HG02642 (cell line): ENCODE measurements at regions not wholly inside any gene's neighbourhood (a gene's known extent, or its start where the extent isn't known, plus 50 kb on each side); places are given as distances from the start of the nearest gene placed in this dataset.
A peak's percentile ranks its signal among the peaks of the same experiment; 100 is the strongest.

Experiments used
- ATAC-seq: cut with Tn5 transposase; IDR thresholded peaks from one replicate; pipeline ENCODE4 v1.9.1; 2021; ENCODE audit warnings: mild to moderate bottlenecking; ENCODE audit not compliant: unreplicated experiment, poor library complexity

DNA sequence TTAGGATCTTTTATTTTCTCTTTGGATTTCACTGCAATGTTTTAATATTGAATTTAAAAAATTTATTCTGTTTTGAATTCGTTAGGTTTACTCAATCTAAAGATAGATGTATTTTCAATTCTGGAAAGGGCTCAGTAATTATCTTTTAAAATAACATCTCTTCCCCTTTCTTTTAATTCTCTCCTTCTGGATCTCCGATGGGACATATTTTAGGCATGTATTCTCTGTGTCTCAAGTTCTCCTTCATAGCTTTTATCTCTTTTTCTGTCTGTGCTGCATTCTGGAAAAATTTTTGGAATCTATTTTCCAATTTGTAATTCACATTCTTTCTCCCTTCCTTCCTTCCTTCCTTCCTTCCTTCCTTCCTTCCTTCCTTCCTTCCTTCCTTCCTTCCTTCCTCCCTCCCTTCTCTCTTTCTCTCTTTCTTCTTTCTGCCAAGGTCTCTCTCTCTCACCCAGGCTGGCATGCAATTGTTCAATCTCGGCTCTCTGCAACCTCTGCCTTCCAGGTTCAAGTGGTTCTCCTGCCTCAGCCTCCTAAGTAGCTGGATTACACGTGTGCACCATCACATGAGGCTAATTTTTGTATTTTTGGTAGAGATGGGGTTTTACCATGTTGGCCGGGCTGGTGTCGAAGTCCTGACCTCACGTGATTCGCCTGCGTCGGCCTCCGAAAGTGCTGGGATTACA is 98.5 kb upstream of the CTTNBP2 start:
- ATAC-seq: no peak

DNA sequence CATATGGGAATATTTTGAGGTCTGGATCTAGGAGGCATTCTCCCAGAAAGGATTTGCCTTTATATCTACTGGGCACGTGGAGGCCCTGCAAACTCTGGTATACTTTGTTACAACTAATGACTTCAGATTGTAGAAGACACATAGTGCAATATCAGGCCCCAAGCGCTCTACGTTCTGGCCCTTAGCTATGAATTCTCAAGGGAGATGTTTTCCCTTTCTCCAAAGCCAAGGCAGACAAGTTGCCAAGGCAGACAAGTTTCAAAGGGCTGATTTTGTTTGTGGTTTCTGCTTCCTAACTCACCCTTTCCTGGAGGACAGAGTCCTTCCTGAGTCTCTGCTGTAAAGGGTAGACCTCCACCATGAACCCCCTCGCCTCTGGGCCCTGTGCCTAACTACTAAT is 99.4 kb upstream of the CTTNBP2 start:
- no peak for ATAC-seq

DNA sequence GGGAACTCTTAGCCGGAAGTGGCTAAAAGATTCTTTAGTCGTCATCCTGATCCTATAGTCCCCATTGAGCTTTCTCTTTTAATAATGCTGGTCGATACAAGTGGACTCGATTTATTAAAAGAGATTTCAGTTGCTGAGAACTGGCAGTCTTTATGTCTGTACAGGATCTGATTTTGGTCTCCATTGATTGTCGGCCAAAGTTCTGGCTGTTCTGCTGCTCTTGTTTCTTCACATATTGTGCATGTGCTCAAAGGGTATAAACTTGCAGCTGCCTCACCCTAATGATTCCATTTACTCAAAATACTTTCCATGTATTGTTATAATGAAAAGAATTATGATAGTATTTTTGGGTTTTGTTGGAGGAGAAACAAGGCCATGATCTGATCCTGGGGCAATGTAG is 100.7 kb upstream of the CTTNBP2 start:
- no peak for ATAC-seq

DNA sequence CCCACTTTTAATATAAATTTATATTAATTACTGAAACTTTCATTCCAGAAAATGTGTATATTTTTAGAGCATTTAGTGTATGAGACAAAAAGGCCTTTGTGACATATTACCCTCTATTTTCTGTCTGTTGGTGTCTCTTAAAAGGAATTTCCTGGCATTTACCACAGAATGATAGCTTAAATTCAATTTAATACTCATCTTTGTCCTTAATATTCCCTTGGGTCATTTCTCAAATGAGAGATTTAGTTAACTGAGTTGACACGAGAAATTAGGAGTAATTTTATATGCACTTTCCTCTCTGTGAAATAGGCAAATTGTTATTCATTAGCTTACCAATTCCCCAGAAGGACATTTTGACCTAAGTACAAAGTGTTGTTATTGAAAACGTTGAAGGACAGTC is 101.7 kb upstream of the CTTNBP2 start:
- no peak for ATAC-seq

DNA sequence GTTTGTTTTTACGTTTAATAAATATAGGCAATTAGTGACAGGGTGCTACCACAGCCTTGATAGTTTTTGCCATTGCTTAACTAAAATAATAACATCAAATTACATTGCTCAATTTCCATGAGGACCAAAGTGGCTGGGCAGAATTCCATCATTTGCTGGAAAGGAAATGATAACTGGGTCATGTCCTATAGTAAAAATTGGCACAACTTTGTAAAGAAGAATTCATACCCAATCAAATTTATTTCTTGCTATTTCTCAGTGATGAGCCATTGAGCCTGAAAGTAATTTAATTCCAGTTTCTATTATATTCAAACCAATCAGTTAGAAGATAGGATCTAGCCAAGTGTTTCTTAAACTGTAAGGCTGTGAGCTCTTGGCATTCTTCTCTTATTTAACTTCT is 102.2 kb upstream of the CTTNBP2 start:
- ATAC-seq: no peak

DNA sequence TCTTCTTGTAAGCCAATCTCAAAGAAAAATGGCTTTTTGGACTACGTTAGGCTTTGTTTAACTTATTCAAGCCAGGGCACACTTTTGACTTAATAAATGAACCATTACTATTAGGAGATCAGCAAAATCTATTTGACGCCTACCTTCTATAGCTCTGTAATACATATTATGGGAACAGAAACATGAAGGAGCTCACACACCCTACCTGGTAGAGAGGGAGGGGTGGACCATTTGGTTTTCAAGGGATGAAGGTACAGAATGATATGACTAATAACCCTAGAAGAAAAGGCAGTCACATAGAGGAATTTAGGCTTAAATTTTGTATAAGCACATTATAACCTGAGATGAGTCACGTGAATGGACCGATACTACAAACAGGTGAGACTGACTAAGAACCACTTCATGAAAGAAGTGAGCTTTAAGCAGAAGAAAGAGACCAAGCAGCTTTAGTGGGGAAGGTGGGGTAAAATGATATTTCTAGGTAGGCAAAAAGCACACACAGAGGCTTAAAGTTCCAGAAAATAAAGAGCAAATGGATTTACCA is 106.8 kb upstream of the CTTNBP2 start:
- no peak for ATAC-seq

DNA sequence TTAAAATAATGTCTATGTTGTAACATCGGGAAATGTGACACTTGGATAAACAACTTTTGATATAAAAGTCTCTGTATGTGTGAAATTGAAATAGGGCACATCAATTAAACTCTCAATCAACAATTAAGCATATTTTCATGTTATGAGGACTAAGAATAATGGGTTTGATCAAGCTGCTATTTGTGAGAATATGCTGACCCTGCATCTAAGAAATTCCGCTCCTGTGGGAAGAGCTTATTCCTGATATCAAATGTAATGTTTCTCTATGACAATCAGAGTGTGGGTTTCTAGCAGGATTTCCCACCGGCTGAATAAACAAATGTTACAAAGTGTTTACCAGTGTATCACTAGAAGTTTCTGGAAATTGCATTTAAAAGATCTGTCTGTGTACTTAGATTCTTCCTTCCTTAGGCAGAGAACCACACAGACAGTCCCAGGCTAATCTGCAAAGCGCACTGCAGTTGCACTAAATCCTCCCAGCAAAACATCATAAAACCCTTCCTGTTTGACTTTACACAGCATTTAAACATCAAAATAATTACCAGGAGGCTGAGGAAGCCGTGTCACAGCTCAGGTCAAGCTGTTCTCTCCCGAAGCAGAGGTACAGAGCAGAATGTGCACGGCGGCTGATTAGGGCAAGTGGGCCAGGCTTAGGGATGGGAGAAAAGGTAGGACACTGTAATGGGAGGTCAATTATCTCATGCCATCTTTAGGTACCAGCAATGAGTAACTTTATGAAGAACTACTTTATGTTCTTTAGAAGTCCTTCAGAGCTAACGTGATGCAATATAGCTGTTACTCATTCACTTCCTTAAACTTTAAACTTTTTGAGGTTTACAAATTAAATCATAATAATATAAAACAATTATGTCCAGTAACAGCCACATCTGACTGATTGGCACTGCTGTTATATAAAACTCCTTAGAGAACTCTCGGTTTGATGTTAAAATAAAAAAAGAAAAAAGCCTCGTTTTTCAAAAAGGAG is 109.1 kb upstream of the CTTNBP2 start:
- no peak for ATAC-seq

DNA sequence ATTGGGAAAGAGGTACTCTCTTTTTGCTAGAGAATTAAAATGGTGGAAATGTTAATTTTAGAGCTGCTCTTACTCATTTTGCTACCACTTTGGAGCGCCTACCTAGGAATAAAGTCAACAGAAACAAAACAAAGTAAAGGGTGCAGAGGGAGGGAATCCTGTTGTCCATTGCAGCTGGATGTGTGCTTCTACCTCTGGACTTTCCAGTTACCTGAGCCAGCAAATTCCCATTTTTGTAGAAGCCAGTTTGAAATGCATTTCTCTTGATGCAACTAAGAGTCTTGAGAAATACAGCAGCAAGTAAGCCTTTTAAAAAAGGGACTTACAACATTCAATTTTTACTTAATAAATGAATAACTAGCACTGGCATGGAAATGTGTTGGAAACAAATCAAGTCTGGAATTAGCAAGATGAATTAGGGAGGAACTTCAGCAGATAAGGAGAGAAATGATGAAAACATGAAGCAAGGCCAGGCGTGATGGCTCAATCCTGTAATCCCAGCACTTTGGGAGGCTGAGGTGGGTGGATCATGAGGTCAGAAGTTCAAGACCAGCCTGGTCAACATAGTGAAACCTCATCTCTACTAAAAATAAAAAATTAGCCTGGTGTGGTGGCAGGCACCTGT is 113.5 kb upstream of the CTTNBP2 start:
- ATAC-seq: no peak

DNA sequence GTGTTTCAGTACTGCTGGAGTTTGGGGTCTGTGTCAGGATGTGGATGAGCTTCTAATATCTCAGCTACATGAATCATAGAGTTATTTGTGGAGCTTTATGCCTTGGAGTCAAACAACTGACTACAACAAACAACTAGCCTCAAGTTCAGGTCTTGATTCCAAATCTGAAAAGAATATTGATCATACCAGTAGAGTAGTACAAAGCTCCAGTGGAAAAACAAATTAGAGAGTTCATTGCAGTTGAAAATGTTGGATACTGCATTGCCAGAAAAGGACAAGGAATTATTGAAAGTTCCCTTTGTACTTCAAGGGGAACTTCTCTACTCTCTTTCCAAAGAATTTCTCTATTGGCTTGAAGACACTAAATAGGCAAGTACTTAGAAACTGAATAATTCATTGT is 117.6 kb upstream of the CTTNBP2 start:
- ATAC-seq: no peak

DNA sequence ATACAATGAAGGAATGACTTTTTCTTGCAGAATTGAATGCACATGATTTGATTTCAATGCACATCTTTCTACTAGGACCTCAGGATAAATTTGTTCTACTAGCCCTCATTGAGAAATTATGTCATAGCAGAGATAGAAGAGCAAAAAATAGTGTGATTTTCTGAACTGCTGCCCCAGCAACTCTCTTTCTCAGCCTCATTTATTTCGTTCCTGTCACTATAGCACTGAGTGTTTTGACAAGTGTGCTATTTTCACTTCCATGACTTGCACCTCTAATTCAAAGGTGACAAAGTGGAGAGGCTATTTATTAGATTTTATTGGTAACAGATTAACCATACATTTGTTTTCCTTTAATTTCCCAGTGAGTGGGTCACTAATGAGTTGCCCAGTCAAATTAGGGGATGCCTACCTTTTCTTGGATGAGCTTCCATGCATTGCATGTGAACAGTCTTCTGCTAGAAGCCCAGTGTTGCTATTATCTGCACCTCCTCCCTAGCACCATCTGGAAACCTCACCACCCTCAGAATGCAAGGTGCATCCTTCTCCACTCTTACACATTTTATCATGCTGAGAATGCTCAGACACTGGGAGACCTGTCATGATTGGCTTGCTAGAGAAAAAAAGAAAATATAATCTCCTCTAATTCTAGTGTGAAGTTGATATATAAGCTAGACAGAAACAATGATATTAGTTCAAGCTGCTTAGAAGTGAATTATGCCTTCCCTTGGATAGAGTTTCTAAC is 119.6 kb upstream of the CTTNBP2 start:
- no peak for ATAC-seq

DNA sequence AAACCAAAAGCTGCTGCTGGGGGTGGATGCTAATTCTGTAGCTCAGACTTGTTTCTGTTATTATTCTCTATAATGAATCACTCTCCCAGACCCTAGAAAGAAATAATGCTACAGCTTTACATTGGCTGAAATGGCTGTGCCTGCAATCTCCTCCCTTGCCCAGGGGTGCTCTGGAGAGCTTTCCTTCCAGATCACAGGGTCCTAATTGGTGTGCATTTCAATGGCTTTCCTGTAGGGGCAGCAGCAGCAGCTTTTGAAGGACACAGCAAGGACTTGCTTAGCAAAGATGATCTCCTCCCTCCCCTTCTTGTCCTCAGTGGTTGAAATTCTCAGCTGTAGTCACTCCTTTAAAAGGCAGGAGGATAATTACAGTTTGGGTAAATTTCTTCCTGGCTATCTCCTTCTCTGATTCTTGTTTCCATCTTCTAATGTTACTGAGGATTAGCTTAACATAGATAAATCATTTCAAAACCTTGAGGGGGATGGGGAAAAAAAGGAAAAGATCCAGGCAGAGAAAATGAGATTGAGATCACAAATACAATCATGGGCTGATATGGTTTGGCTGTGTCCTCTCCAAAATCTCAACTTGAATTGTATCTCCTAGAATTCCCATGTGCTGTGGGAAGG is 120.2 kb upstream of the CTTNBP2 start:
- ATAC-seq: peak; percentile 97

DNA sequence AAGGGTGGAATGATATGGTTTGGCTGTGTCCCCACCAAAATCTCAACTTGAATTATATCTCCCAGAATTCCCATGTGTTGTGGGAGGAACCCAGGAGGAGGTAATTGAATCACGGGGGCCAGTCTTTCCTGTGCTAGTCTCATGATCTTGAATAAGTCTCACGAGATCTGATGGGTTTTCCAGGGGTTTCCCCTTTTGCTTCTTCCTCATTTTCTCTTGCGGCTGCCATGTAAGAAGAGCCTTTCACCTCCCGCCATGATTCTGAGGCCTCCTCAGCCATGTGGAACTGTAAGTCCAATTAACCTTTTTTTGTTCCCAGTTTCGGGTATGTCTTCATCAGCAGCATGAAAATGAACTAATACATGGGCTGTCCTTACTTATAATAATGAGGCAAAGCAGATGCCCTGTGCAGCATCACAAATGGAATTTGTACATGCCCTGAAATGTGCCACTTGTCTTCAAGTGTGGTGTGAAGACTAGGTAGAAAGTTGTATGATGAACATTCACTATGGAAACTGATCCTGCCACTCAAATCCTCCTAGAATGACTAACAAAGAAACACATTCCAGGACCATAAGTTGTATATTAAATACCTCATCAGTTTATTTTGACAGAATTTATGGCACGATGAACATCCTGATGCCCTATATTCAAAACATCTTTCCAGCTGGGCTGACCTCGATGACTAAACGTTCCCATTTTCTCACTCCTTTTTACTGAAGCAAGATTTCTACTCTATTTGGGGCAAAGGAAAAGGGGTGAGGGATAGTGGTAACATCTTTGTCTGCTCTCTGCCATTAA is 122.8 kb upstream of the CTTNBP2 start:
- ATAC-seq: no peak

DNA sequence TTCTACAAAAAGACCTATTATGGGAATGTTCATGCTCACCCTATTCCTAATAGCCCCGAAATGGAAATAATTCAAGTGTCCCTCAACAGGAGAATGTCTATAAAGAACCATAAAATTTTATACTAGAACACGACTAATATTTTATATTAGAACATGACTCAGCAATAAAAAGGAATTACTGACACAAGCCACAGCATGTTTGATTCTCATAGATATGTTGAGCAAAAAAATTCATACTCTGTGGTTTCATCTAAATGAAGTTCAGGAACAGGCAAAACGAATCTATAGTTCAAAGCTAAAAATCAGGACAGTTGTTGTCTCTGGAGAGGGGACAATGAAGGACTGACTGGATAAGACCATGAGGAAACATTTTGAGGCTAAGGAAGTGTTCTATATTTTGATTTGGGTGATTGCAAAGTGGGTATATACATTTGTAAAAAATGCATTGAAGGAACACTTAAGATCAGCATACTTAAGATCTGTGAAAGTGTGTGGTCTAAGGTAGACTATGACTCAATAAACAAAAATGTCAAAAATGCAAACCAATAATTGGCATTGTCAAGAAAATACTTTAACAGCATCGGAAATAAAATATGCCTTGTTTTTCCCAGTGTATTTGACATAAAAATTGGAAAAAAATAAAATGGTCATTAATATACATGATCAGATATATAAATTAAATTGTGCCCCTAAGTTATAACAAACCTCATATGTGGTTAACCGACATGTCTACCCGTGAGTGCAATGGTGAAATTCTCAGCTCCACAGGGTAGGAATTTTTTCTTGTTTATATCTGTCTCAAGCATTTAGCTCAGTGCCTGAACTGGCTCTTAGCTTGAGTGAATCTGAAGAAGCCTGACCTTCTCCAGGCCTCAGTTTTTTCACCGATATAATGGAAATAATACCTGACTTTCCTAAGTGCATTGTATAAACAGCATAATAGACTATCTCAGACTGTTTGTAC is 124.9 kb upstream of the CTTNBP2 start:
- no peak for ATAC-seq

DNA sequence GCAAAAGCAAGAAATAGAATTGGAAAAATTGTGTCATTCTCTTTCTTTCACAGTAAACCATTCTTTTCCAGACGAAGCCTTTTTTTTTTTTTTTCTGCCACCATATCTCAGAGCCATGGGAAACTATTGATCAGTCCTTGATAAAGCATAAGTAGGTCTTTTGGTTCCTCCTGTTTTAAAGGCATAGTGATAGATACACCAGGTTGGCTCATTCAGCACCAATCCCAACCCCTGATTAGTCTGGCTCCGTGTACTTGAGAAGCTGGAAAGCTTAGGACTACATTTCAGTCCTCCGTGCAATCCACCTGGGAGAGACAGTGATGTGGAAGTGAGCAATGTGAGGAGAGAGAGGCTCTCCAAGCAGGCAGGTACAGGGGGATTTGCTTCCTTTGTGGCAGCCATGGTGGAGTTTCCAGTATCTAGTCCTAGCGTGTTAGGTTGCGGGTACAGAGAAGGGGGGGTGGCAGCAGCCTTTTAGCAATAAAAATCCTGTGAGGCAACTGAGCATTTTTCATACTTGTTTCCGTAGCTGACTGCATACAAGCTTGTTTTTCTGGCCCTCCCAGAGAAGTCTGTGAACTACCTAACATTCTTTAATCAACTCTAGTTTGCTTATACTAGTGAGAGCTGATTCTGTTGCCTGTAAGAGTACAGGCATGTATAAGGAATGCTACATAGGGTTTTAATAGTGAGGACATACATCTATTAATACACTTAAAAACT is 127.4 kb upstream of the CTTNBP2 start:
- ATAC-seq: no peak

DNA sequence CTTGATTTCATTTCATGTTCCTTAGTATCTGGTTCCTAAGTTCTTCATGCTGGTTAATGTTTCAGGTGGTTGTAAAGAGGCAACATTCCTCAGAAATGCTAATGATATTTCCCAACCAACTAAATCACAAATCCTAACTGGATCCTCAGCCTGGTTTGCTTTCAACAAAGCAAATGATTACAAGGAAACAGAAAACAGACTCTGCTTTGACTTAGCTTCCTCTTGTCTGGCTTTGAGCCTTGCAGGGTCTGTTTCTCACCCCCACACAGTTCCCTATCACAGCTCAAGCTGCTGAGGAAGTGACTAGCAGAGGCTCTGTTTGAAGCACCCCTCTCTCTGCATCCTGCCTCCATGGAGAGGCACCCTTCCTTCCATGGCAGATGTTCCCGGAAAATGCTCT is 130.2 kb upstream of the CTTNBP2 start:
- no peak for ATAC-seq

DNA sequence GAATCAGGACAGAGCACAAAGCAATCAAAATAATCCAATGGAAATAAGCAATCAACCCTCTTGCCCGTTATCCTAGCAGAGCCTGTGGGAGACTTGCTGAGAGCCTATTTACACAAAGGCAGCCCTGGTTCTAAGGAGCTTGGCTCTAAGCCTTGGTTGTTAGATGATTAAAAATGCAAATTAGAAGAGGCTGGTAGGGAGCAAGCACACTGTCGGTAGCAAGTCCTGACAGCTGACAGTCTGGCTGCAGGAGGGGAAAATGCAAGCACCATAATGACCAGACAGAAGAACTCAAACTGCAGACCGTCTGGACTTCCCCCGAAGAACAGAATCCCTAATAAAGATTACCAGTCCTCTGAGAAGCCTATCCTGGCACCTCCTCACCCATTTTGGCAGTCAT is 131.8 kb upstream of the CTTNBP2 start:
- no peak for ATAC-seq

DNA sequence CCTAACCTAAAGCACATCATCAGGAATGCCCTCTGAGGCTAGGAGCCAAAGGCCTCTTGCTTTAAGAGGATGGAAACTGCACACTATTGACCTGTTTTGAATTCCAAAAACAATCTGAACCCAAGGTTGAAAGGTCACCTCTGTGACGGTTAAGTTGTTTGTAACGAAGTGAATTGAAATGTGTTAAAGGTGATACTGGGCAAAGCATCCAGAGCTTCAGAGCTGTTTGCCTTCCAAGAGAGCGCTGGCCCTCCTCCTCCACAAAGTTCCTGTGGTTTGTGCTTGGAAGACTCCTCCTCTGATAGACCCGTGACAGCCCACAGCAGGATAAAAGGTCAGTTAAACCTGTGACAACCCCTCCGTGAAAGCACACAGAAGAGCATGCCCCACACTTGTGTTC is 133.7 kb upstream of the CTTNBP2 start:
- ATAC-seq: no peak
